Fibroblast of lung (primary cell): ENCODE measurements at regions not wholly inside any gene's neighbourhood (a gene's known extent, or its start where the extent isn't known, plus 50 kb on each side); places are given as distances from the start of the nearest gene placed in this dataset.
A peak's percentile ranks its signal among the peaks of the same experiment; 100 is the strongest.

Experiments used
- DNase-seq, 2 donors: peaks; one replicate each; pipeline versions ENCODE4 v3.0.0 to v3.0.0-alpha.2; 2010; ENCODE audit warnings: low read depth in 2 of 2
- H2AFZ ChIP-seq: 2 replicates; pipeline ENCODE4 v1.5.1; 2012; ENCODE audit warnings: low read length, control low read depth, inconsistent platforms
- H3K27ac ChIP-seq: 2 replicates; pipeline ENCODE4 v1.5.1; 2011; ENCODE audit warnings: low read length, control low read depth; ENCODE audit not compliant: insufficient read depth
- H3K27me3 ChIP-seq: 2 replicates; pipeline ENCODE4 v1.5.1; 2011; ENCODE audit warnings: mild to moderate bottlenecking, low read length; ENCODE audit not compliant: control insufficient read depth, insufficient read depth
- H3K36me3 ChIP-seq: 2 replicates; pipeline ENCODE4 v1.5.1; 2011; ENCODE audit warnings: low read length; ENCODE audit not compliant: control insufficient read depth, insufficient read depth
- H3K4me1 ChIP-seq: 2 replicates; pipeline ENCODE4 v1.5.1; 2011; ENCODE audit warnings: low read length; ENCODE audit not compliant: control insufficient read depth, insufficient read depth; ENCODE audit errors: extremely low read depth
- H3K4me2 ChIP-seq: 2 replicates; pipeline ENCODE4 v1.5.1; 2011; ENCODE audit warnings: low read length, control low read depth; ENCODE audit not compliant: insufficient read depth; ENCODE audit errors: extremely low read depth
- H3K4me3 ChIP-seq, 4 experiments: fragments of 200-600 bp in 1 of 4; sonication (generic) in 1 of 4; replicated peaks in 1 of 4; 2 replicates each; pipeline ENCODE4 v1.5.1; 2011 to 2016; ENCODE audit warnings: low read length in 4 of 4, low read depth in 3 of 4, mild to moderate bottlenecking in 3 of 4, control low read depth in 2 of 4, inconsistent platforms in 1 of 4, mixed read lengths in 1 of 4; ENCODE audit not compliant: insufficient read depth in 1 of 4; ENCODE audit errors: control extremely low read depth in 1 of 4
- H3K79me2 ChIP-seq: 2 replicates; pipeline ENCODE4 v1.5.1; 2012; ENCODE audit warnings: mild to moderate bottlenecking, low read length, inconsistent platforms; ENCODE audit not compliant: control insufficient read depth, insufficient read depth
- H3K9ac ChIP-seq: 2 replicates; pipeline ENCODE4 v1.5.1; 2011; ENCODE audit warnings: mild to moderate bottlenecking, low read length, control low read depth; ENCODE audit not compliant: insufficient read depth
- H3K9me3 ChIP-seq: 2 replicates; pipeline ENCODE4 v1.5.1; 2012; ENCODE audit warnings: low read depth, low read length; ENCODE audit not compliant: control insufficient read depth, insufficient read depth
- H4K20me1 ChIP-seq: 2 replicates; pipeline ENCODE4 v1.5.1; 2011; ENCODE audit warnings: low read length; ENCODE audit not compliant: control insufficient read depth, insufficient read depth; ENCODE audit errors: extremely low read depth
- CTCF ChIP-seq, 2 donors: IDR thresholded peaks in 1 of 2; conservative IDR thresholded peaks in 1 of 2; 1 replicate in 1 of 2; 2 replicates in 1 of 2; pipeline ENCODE4 v1.5.1; 2011 to 2012; ENCODE audit warnings: low read length in 2 of 2, control low read depth in 1 of 2, inconsistent platforms in 1 of 2, low read depth in 1 of 2, mild to moderate bottlenecking in 1 of 2
- EZH2 ChIP-seq: IDR thresholded peaks from 2 replicates; pipeline ENCODE4 v1.5.1; 2012; ENCODE audit warnings: low read length, control low read depth, mild to moderate bottlenecking; ENCODE audit errors: missing control alignments

GRCh38 chr6:147674099-147674498, 165.6 kb downstream of the SAMD5 start:
- Histone ChIP-seq H3K4me2 (no peak overlapping the region), H3K9ac (no peak overlapping the region), H3K79me2 (no peaks in the 10 kb centered on the region), H2AFZ (no peak overlapping the region), H3K4me1 (no peaks in the 10 kb centered on the region), H3K27me3 (no peaks in the 10 kb centered on the region), H3K36me3 (no peaks in the 10 kb centered on the region), H3K9me3 (no peaks in the 10 kb centered on the region), H4K20me1 (no peaks in the 10 kb centered on the region), H3K27ac (no peak overlapping the region), H3K4me3 (no peak overlapping the region)
- TF ChIP-seq CTCF (conservative IDR thresholded peaks at IDR 0.05 in 1 of 2, IDR thresholded peaks at IDR 0.05 in 1 of 2; ENCODE audit: low read depth in 1 of 2, low read length in 2 of 2) (no peak), EZH2 (no peak)
- no peak for DNase-seq

GRCh38 chr6:147674794-147675193, 166.3 kb downstream of the SAMD5 start:
- Histone ChIP-seq H3K4me2 (no peak overlapping the region), H3K79me2 (no peaks in the 10 kb centered on the region), H3K36me3 (no peaks in the 10 kb centered on the region), H3K9ac (no peak overlapping the region), H4K20me1 (no peaks in the 10 kb centered on the region), H3K4me3 (no peak overlapping the region), H2AFZ (no peak overlapping the region), H3K27me3 (no peaks in the 10 kb centered on the region), H3K4me1 (no peaks in the 10 kb centered on the region), H3K9me3 (no peaks in the 10 kb centered on the region), H3K27ac (no peak overlapping the region)
- TF ChIP-seq EZH2 (no peak), CTCF (conservative IDR thresholded peaks at IDR 0.05 in 1 of 2, IDR thresholded peaks at IDR 0.05 in 1 of 2; ENCODE audit: low read depth in 1 of 2, low read length in 2 of 2) (no peak)
- no peak for DNase-seq

- no peaks in the 10 kb centered on the region for H3K36me3 ChIP-seq
- H3K27me3 ChIP-seq = no peaks in the 10 kb centered on the region
- H3K27ac ChIP-seq = no peak overlapping the region
- TF ChIP-seq CTCF (conservative IDR thresholded peaks at IDR 0.05 in 1 of 2, IDR thresholded peaks at IDR 0.05 in 1 of 2; ENCODE audit: low read depth in 1 of 2, low read length in 2 of 2) (no peak), EZH2 (no peak)
- no peaks in the 10 kb centered on the region for H3K79me2 ChIP-seq
- H3K9me3 ChIP-seq = no peaks in the 10 kb centered on the region
- H3K4me2 ChIP-seq = no peak overlapping the region
- H3K4me1 ChIP-seq = no peaks in the 10 kb centered on the region
- no peak overlapping the region for H3K9ac ChIP-seq
- peak; percentile 6 to 94 for DNase-seq
- H4K20me1 ChIP-seq = no peaks in the 10 kb centered on the region
- no peak overlapping the region for H3K4me3 ChIP-seq
- no peak overlapping the region for H2AFZ ChIP-seq
These were observed 166.8 kb downstream of the SAMD5 start for GRCh38 chr6:147675281-147675680.
